ENCODE measurements at regions not wholly inside any gene's neighbourhood (a gene's known extent, or its start where the extent isn't known, plus 50 kb on each side); places are given as distances from the start of the nearest gene placed in this dataset.

DNA sequence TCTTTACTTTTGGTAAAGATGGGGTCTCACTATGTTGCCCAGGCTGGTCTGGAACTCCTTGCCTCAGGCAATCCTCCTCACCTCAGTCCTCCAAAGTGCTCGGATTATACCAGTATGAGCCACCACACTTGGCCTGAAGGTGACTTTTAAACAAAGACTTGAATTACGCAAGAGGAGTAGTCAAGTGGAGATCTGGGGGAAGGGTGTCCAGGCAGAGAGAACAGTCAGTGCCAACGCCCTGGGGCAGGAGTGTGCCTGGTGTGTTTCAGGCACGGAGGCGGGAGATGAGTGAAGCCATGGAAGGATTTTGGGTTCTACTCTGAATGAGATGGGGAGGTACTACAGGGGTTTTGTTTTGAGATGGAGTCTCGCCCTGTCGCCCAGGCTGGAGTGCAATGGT, 82.6 kb upstream of the NPTX2 start:
- intact Hi-C loops (cut with DNase I): no loop called here
- Histone ChIP-seq H3K27me3 (no peaks in the 10 kb centered on the region), H3K9me3 (no peaks in the 10 kb centered on the region), H3K4me1 (no peaks in the 10 kb centered on the region), H3K4me3 (replicated peaks in 1 of 3) (no peak overlapping the region), H3K27ac (no peak overlapping the region), H3K36me3 (no peaks in the 10 kb centered on the region)
- 83 to 84% methylated on average over 7 of the region's 7 CpGs for WGBS, 2 donors
- TF ChIP-seq, protein P1, sequence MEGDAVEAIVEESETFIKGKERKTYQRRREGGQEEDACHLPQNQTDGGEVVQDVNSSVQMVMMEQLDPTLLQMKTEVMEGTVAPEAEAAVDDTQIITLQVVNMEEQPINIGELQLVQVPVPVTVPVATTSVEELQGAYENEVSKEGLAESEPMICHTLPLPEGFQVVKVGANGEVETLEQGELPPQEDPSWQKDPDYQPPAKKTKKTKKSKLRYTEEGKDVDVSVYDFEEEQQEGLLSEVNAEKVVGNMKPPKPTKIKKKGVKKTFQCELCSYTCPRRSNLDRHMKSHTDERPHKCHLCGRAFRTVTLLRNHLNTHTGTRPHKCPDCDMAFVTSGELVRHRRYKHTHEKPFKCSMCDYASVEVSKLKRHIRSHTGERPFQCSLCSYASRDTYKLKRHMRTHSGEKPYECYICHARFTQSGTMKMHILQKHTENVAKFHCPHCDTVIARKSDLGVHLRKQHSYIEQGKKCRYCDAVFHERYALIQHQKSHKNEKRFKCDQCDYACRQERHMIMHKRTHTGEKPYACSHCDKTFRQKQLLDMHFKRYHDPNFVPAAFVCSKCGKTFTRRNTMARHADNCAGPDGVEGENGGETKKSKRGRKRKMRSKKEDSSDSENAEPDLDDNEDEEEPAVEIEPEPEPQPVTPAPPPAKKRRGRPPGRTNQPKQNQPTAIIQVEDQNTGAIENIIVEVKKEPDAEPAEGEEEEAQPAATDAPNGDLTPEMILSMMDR (IDR thresholded peaks at IDR 0.05): no peak
- TF ChIP-seq POLR2A (IDR thresholded peaks at IDR 0.05): no peak
- DNase-seq: no peak

DNA sequence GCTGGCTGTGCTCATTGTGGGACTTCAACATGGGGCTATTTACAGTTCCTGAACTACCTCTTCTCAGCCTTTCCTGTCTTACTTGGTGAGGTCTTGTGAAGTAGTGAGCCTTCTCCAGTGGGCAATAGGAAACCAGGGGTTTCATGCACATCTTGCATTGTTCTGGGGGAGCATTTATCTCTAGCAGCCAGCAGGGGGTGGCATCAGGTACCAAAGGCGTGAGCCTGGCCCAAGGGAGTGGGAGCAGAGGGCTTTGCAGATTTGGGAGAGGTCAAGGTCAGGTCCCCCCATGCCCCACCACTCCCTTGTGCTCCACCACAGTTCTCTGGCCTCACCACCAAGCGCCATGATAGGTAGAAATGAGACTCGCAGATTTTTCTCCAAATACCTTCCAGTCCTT, 85.4 kb upstream of the NPTX2 start:
- H3K27me3 ChIP-seq: no peaks in the 10 kb centered on the region
- no peaks in the 10 kb centered on the region for H3K36me3 ChIP-seq
- TF ChIP-seq POLR2A (IDR thresholded peaks at IDR 0.05): no peak
- TF ChIP-seq, protein P1 (IDR thresholded peaks at IDR 0.05): no peak
- DNase-seq: no peak
- no peaks in the 10 kb centered on the region for H3K4me1 ChIP-seq
- intact Hi-C loops (cut with DNase I): no loop called here
- no peaks in the 10 kb centered on the region for H3K9me3 ChIP-seq
- 71 to 73% methylated on average over 3 of the region's 3 CpGs for WGBS, 2 donors
- no peak overlapping the region for H3K27ac ChIP-seq
- no peak overlapping the region for H3K4me3 ChIP-seq (replicated peaks in 1 of 3)

DNA sequence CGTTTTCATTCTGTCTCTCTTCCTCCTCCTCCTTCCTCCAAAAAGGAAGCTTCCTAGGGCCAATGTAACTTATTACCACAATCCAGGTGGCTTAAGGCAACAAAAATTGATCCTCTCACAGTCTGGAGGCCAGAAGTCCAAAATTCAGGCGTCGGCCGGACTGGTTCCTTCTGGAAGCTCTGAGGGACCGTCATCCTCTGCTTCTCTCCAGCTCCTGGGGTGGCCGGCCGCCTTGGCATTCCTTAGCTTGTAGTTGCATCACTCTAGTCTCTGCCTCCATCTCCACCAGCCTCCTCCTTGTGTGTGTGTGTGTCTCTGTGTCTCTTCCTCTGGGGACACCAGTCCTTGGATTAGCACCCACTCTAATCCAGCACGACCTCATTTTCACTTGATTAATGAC, 89.0 kb upstream of the NPTX2 start:
- WGBS, 2 donors: 75 to 79% methylated on average over 8 of the region's 8 CpGs

DNA sequence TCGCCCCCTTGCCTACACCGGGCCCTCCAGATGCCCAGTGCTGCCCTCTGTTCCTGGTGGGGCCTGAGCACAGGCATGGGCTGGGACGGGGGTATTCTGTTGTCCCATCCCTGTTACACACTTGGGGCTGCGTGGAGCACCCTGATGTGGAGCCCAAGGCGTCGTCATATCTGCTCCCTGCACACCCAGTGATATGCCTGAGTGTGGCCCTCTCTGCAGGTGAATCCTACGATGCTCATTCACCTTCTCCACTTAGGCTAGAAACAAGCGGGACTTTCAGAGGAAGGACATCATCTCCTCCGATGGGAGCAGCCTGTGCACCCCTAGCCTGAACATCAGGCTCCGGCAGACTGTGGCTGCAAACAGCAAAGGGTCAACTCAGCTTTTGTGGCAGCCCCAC, 91.0 kb upstream of the NPTX2 start:
- Histone ChIP-seq H3K4me1 (no peaks in the 10 kb centered on the region), H3K27me3 (no peaks in the 10 kb centered on the region), H3K36me3 (no peaks in the 10 kb centered on the region), H3K27ac (no peak overlapping the region), H3K9me3 (no peaks in the 10 kb centered on the region), H3K4me3 (replicated peaks in 1 of 3) (no peak overlapping the region)
- no peak for DNase-seq
- WGBS, 2 donors: 88 to 91% methylated on average over 7 to 9 of the region's 10 CpGs
- intact Hi-C loops (cut with DNase I): no loop called here
- TF ChIP-seq, protein P1 (IDR thresholded peaks at IDR 0.05): no peak
- TF ChIP-seq POLR2A (IDR thresholded peaks at IDR 0.05): no peak

More for the DNA sequence above, 89.0 kb upstream of the NPTX2 start:
- no peak overlapping the region for H3K27ac ChIP-seq
- TF ChIP-seq POLR2A (IDR thresholded peaks at IDR 0.05): no peak
- TF ChIP-seq, protein P1 (IDR thresholded peaks at IDR 0.05): no peak
- H3K9me3 ChIP-seq: no peaks in the 10 kb centered on the region
- no peak overlapping the region for H3K4me3 ChIP-seq (replicated peaks in 1 of 3)
- no peak for DNase-seq
- H3K27me3 ChIP-seq: no peaks in the 10 kb centered on the region
- H3K36me3 ChIP-seq: no peaks in the 10 kb centered on the region
- no peaks in the 10 kb centered on the region for H3K4me1 ChIP-seq
- intact Hi-C loops (cut with DNase I): no loop called here

DNA sequence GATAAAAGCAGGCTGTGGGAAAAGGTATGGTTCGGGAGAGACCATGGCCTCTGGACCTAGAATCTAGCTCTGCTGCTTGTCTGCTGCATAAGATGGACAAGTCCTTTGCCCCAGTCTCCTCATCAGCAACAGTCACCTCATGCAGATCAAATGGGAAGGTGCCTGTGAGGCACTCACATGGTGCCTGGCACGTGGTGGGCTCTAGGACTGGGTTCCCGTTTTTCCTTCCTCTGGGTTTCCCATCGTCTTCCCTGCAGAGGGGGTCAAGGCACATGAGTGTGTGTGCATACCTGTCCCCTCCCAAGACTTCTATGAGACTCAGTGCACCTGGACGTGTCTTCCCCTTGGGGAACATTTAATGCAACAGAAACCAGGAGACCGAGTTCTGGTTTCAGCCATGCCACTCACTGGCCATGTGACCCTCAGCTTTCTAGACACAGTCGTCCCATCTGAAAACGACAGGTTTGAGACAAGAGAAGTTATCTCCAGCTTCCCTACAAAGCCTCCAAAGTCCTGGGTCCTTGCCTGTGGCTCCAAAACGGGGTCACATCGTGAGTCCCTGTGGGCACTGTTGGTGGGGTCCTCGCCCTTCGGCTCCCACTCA, 95.9 kb upstream of the NPTX2 start:
- no peak for DNase-seq
- intact Hi-C loops (cut with DNase I): no loop called here
- no peak overlapping the region for H3K27ac ChIP-seq
- H3K36me3 ChIP-seq: no peaks in the 10 kb centered on the region
- no peaks in the 10 kb centered on the region for H3K9me3 ChIP-seq
- TF ChIP-seq, protein P1 (IDR thresholded peaks at IDR 0.05): no peak
- TF ChIP-seq POLR2A (IDR thresholded peaks at IDR 0.05): no peak
- 83 to 92% methylated on average over 12 of the region's 12 CpGs for WGBS, 2 donors
- no peaks in the 10 kb centered on the region for H3K27me3 ChIP-seq
- no peaks in the 10 kb centered on the region for H3K4me1 ChIP-seq
- no peak overlapping the region for H3K4me3 ChIP-seq (replicated peaks in 1 of 3)
